ENCODE measurements at regions not wholly inside any gene's neighbourhood (a gene's known extent, or its start where the extent isn't known, plus 50 kb on each side); places are given as distances from the start of the nearest gene placed in this dataset.
"Not testable (repeated sequence)": the region's sequence is repeated elsewhere in the genome, so short reads cannot be mapped to it uniquely, and the experiment has no call there.

DNA sequence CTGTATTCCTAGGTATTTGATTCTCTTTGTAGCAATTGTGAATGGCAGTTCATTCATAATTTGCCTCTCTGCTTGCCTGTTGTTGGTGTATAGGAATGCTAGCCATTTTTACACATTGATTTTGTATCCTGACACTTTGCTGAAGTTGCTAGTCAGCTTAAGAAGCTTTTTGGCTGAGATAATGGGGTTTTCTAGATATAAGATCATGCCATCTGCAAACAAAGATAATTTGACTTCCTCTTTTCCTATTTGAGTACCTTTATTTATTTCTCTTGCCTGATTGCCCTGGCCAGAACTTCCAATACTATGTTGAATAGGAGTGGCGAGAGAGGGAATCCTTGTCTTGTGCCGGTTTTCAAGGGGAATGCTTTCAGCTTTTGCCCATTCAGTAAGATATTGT lies 72.6 kb downstream of the CALM1 start:
- H3K4me2 ChIP-seq (ENCODE audit: insufficient read depth, low read length); DNase-seq (ENCODE audit: low read depth, low spot score); H3K4me1 ChIP-seq (ENCODE audit: control insufficient read depth, extremely low read depth, insufficient read depth, low read length); H3K4me3 ChIP-seq (replicated peaks in 1 of 3; ENCODE audit: insufficient read depth in 1 of 3, low read depth in 1 of 3, low read length in 3 of 3); H3K27ac ChIP-seq (ENCODE audit: insufficient read depth, low read depth, low read length); POLR2A ChIA-PET; H3K36me3 ChIP-seq (ENCODE audit: control insufficient read depth in 2 of 2, extremely low read depth in 1 of 2, insufficient read depth in 2 of 2, low read length in 2 of 2); intact Hi-C loops (cut with micrococcal nuclease); H4K20me1 ChIP-seq (replicated peaks; ENCODE audit: control insufficient read depth, extremely low read depth, insufficient read depth, low read length); H3K9me3 ChIP-seq (replicated peaks; ENCODE audit: control insufficient read depth, insufficient read depth, low read length); H3K9ac ChIP-seq (replicated peaks; ENCODE audit: extremely low read depth, insufficient read depth, low read length); FAIRE-seq; H3K9me1 ChIP-seq (replicated peaks; ENCODE audit: control insufficient read depth, extremely low read depth, insufficient read depth, low read length); H3K79me2 ChIP-seq (ENCODE audit: control insufficient read depth, insufficient read depth, low read length); dilution Hi-C loops (cut with MboI; ENCODE audit: extremely low pct_ligation_motif_present, low sequenced_read_pairs); BruUV-seq (replicated peaks); CTCF ChIA-PET; H2AFZ ChIP-seq (ENCODE audit: low read depth, low read length): not testable (repeated sequence)
- peaks cover 12 to 13% of the 10 kb centered on the region in 2 experiments for H3K27me3 ChIP-seq (ENCODE audit: control insufficient read depth in 2 of 2, insufficient read depth in 2 of 2, low read length in 2 of 2)

DNA sequence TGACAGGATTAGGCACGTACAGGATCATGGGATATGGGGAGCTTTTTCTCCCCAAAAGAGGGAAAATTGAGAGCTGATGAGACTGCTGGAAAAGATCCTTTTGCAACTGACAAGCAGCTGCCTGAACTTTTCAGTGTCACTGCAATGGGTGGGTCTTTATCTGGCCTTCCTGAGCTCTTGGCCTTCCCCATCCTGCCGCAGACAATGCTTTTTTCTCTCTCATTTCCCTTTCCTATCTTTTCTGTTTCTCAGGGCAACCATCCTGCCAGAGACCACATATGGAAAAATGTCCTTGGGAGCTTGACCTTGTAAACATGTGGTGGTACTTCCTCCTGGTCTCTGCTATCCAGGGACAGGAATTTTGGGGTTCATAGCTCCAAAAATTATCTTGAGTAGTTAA lies 75.8 kb downstream of the CALM1 start:
- Histone ChIP-seq H3K9ac (replicated peaks; ENCODE audit: extremely low read depth, insufficient read depth, low read length) (no peak overlapping the region), H3K4me1 (ENCODE audit: control insufficient read depth, extremely low read depth, insufficient read depth, low read length) (no peaks in the 10 kb centered on the region), H3K9me1 (replicated peaks; ENCODE audit: control insufficient read depth, extremely low read depth, insufficient read depth, low read length) (no peaks in the 10 kb centered on the region), H3K4me2 (ENCODE audit: insufficient read depth, low read length) (no peak overlapping the region), H4K20me1 (replicated peaks; ENCODE audit: control insufficient read depth, extremely low read depth, insufficient read depth, low read length) (no peaks in the 10 kb centered on the region), H2AFZ (ENCODE audit: low read depth, low read length) (no peak overlapping the region), H3K79me2 (ENCODE audit: control insufficient read depth, insufficient read depth, low read length) (no peaks in the 10 kb centered on the region), H3K27ac (ENCODE audit: insufficient read depth, low read depth, low read length) (no peak overlapping the region), H3K36me3 (ENCODE audit: control insufficient read depth in 2 of 2, extremely low read depth in 1 of 2, insufficient read depth in 2 of 2, low read length in 2 of 2) (no peaks in the 10 kb centered on the region), H3K27me3 (ENCODE audit: control insufficient read depth in 2 of 2, insufficient read depth in 2 of 2, low read length in 2 of 2) (peaks cover 2 to 19% of the 10 kb centered on the region in 2 experiments), H3K4me3 (replicated peaks in 1 of 3; ENCODE audit: insufficient read depth in 1 of 3, low read depth in 1 of 3, low read length in 3 of 3) (no peak overlapping the region), H3K9me3 (replicated peaks; ENCODE audit: control insufficient read depth, insufficient read depth, low read length) (no peaks in the 10 kb centered on the region)
- intact Hi-C loops (cut with micrococcal nuclease) (no loop called here), dilution Hi-C loops (cut with MboI; ENCODE audit: extremely low pct_ligation_motif_present, low sequenced_read_pairs) (no loop called here)
- FAIRE-seq (no peak), DNase-seq (ENCODE audit: low read depth, low spot score) (no peak)
- ChIA-PET POLR2A (interaction anchor here (0.7 kb wide), 1 partner anchor 16 kb away, joined by 3 read pairs; no protein-coding TSS in a partner anchor), CTCF (interaction anchor here (1.5 to 1.7 kb wide), 2 partner anchors 13 to 73 kb away, joined by 5 read pairs; no protein-coding TSS in a partner anchor)
- TF ChIP-seq MYC (IDR thresholded peaks at IDR 0.05; ENCODE audit: low read depth, low read length) (no peak), POLR2A (IDR thresholded peaks at IDR 0.05; ENCODE audit: low read depth, low read length) (no peak), JUN (IDR thresholded peaks at IDR 0.05; ENCODE audit: borderline replicate concordance, insufficient read depth, insufficient read length, low read depth) (no peak), EZH2 (IDR thresholded peaks at IDR 0.05; ENCODE audit: borderline replicate concordance, low read depth, low read length, severe bottlenecking) (no peak), FOS (IDR thresholded peaks at IDR 0.05; ENCODE audit: borderline replicate concordance, insufficient read depth, low read length) (no peak), GATA2 (IDR thresholded peaks at IDR 0.05; ENCODE audit: insufficient read depth, insufficient read length, low read depth, low read length) (no peak), POLR2AphosphoS5 (IDR thresholded peaks at IDR 0.05; ENCODE audit: insufficient read depth, low read depth, low read length) (no peak)
- TF ChIP-seq, protein P1, sequence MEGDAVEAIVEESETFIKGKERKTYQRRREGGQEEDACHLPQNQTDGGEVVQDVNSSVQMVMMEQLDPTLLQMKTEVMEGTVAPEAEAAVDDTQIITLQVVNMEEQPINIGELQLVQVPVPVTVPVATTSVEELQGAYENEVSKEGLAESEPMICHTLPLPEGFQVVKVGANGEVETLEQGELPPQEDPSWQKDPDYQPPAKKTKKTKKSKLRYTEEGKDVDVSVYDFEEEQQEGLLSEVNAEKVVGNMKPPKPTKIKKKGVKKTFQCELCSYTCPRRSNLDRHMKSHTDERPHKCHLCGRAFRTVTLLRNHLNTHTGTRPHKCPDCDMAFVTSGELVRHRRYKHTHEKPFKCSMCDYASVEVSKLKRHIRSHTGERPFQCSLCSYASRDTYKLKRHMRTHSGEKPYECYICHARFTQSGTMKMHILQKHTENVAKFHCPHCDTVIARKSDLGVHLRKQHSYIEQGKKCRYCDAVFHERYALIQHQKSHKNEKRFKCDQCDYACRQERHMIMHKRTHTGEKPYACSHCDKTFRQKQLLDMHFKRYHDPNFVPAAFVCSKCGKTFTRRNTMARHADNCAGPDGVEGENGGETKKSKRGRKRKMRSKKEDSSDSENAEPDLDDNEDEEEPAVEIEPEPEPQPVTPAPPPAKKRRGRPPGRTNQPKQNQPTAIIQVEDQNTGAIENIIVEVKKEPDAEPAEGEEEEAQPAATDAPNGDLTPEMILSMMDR (IDR thresholded peaks at IDR 0.05; ENCODE audit: extremely low read depth in 1 of 2, insufficient read depth in 1 of 2, low read depth in 1 of 2, low read length in 2 of 2) = no peak
- TF ChIP-seq, protein P2, sequence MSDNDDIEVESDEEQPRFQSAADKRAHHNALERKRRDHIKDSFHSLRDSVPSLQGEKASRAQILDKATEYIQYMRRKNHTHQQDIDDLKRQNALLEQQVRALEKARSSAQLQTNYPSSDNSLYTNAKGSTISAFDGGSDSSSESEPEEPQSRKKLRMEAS (IDR thresholded peaks at IDR 0.05; ENCODE audit: insufficient read depth, insufficient read length) = no peak
- BruUV-seq (replicated peaks) = no TSS peak

All from endothelial cell of umbilical vein (primary cell).